Panc1 (cell line): ENCODE measurements at regions not wholly inside any gene's neighbourhood (a gene's known extent, or its start where the extent isn't known, plus 50 kb on each side); places are given as distances from the start of the nearest gene placed in this dataset.

ENCODE experiments used
- ATAC-seq: fragments of 200-7000 bp; cut with Tn5 transposase; 2 replicates; pipeline ENCODE4 v1.9.1; 2020; ENCODE audit warnings: mild to moderate bottlenecking, moderate library complexity
- BruUV-seq: library from RNA; stranded (reverse); fragments of 400-500 nt; replicated peaks from 2 replicates; lab custom pipeline; 2021; lab: Mats Ljungman, UMichigan
- CTCF ChIA-PET: fragments of 300-600 bp; sonication (Branson Sonifier 250); formaldehyde crosslinking; loops from one replicate; lab custom pipeline; 2022; ENCODE audit warnings: antibody characterized with exemption; lab: Charles Lee
- POLR2A ChIA-PET: fragments of 300-600 bp; sonication (Branson Sonifier 250); formaldehyde crosslinking; loops from one replicate; lab custom pipeline; 2022; ENCODE audit warnings: antibody characterized with exemption; lab: Charles Lee
- DNase-seq: peaks from one replicate; pipeline ENCODE4 v3.0.0-alpha.2; 2010; ENCODE audit warnings: low read depth, low spot score
- H3K27ac ChIP-seq: 2 replicates; pipeline ENCODE4 v1.5.1; 2011; ENCODE audit warnings: mild to moderate bottlenecking, low read length, inconsistent platforms
- H3K27me3 ChIP-seq: fragments of 200-500 bp; sonication (Bioruptor generic); 2 replicates; pipeline ENCODE4 v1.6.0; 2014; ENCODE audit warnings: low read length, inconsistent platforms; ENCODE audit not compliant: control insufficient read depth, insufficient read depth
- H3K36me3 ChIP-seq: fragments of 200-500 bp; sonication (Bioruptor generic); 2 replicates; pipeline ENCODE4 v1.5.1; 2014; ENCODE audit warnings: inconsistent platforms, mild to moderate bottlenecking, low read length, moderate library complexity; ENCODE audit not compliant: control insufficient read depth, insufficient read depth
- H3K4me1 ChIP-seq: 2 replicates; pipeline ENCODE4 v1.5.1; 2011; ENCODE audit warnings: inconsistent platforms, mild to moderate bottlenecking, low read length, moderate library complexity; ENCODE audit not compliant: control insufficient read depth, insufficient read depth
- H3K4me3 ChIP-seq, 2 experiments: 2 replicates each; pipeline ENCODE4 v1.5.1; 2011 to 2012; ENCODE audit warnings: low read depth in 2 of 2, low read length in 2 of 2, mild to moderate bottlenecking in 2 of 2, inconsistent platforms in 1 of 2, moderate library complexity in 1 of 2
- H3K9me3 ChIP-seq: fragments of 200-500 bp; sonication (Bioruptor generic); 2 replicates; pipeline ENCODE4 v1.5.1; 2014; ENCODE audit warnings: low read depth, mild to moderate bottlenecking, inconsistent platforms, low read length, moderate library complexity; ENCODE audit not compliant: control insufficient read depth, insufficient read depth
- CTCF ChIP-seq: fragments of 450-650 bp; IDR thresholded peaks from 2 replicates; pipeline ENCODE4 v1.5.1; 2017; ENCODE audit warnings: mild to moderate bottlenecking
- POLR2AphosphoS5 ChIP-seq: IDR thresholded peaks from 2 replicates; pipeline ENCODE4 v1.6.1; 2012; ENCODE audit warnings: mild to moderate bottlenecking, low read depth, low read length, moderate library complexity
- REST ChIP-seq, 2 experiments: IDR thresholded peaks; 2 replicates each; pipeline ENCODE4 v1.6.1; 2011 to 2012; ENCODE audit warnings: low read depth in 2 of 2, control low read depth in 1 of 2, low read length in 1 of 2, mild to moderate bottlenecking in 1 of 2, moderate library complexity in 1 of 2; ENCODE audit not compliant: insufficient read depth in 1 of 2
- SIN3A ChIP-seq: IDR thresholded peaks from 2 replicates; pipeline ENCODE4 v1.6.1; 2012; ENCODE audit warnings: low read depth, mild to moderate bottlenecking, low read length, moderate library complexity, borderline replicate concordance; ENCODE audit not compliant: insufficient read depth
- TCF7L2 ChIP-seq: IDR thresholded peaks from 2 replicates; pipeline ENCODE4 v1.6.1; 2011; ENCODE audit warnings: mild to moderate bottlenecking, low read depth, low read length, inconsistent platforms
- in situ Hi-C: cut with HindIII; loops from 2 replicates; pipeline ENCODE4 v1.10.0; 2016; ENCODE audit warnings: low sequenced_read_pairs, low pct_unique_long_range_greater_than_20kb
- intact Hi-C: fragments of 100-400 bp; cut with micrococcal nuclease; formaldehyde crosslinking; loops from one replicate; pipeline ENCODE4 v1.10.0; 2022; ENCODE audit not compliant: unreplicated experiment

GRCh38 chr2:7740114-7740513, 822.9 kb downstream of the RNF144A start:
- Histone ChIP-seq H3K27me3 (no peaks in the 10 kb centered on the region), H3K27ac (no peak overlapping the region), H3K4me1 (no peaks in the 10 kb centered on the region), H3K4me3 (no peak overlapping the region), H3K36me3 (no peaks in the 10 kb centered on the region), H3K9me3 (no peaks in the 10 kb centered on the region)
- ChIA-PET CTCF (interaction anchor here (0.5 kb wide), 1 partner anchor 638 kb away, joined by 6 read pairs; no protein-coding TSS in a partner anchor), POLR2A (no interaction called here)
- in situ Hi-C loops: no loop called here
- intact Hi-C loops: no loop called here
- DNase-seq (no peak), ATAC-seq (no peak)
- no TSS peak for BruUV-seq
- TF ChIP-seq TCF7L2 (no peak), CTCF (no peak), POLR2AphosphoS5 (no peak), REST (IDR thresholded peaks at IDR 0.05; ENCODE audit: insufficient read depth in 1 of 2, low read depth in 2 of 2, low read length in 1 of 2) (no peak), SIN3A (no peak)

- Histone ChIP-seq H3K4me3 (no peak overlapping the region), H3K27ac (no peak overlapping the region), H3K9me3 (no peaks in the 10 kb centered on the region), H3K4me1 (no peaks in the 10 kb centered on the region), H3K36me3 (no peaks in the 10 kb centered on the region), H3K27me3 (no peaks in the 10 kb centered on the region)
- DNase-seq (no peak), ATAC-seq (no peak)
- intact Hi-C loops: no loop called here
- TF ChIP-seq REST (IDR thresholded peaks at IDR 0.05; ENCODE audit: insufficient read depth in 1 of 2, low read depth in 2 of 2, low read length in 1 of 2) (no peak), CTCF (no peak), TCF7L2 (no peak), SIN3A (no peak), POLR2AphosphoS5 (no peak)
- in situ Hi-C loops: no loop called here
- CTCF ChIA-PET: no interaction called here
- POLR2A ChIA-PET: no interaction called here
- BruUV-seq: no TSS peak
These were observed 825.1 kb downstream of the RNF144A start for GRCh38 chr2:7742301-7742700.
